HG02588 (cell line): ENCODE measurements at regions not wholly inside any gene's neighbourhood (a gene's known extent, or its start where the extent isn't known, plus 50 kb on each side); places are given as distances from the start of the nearest gene placed in this dataset.

ENCODE experiments used
- ATAC-seq: cut with Tn5 transposase; IDR thresholded peaks from one replicate; pipeline ENCODE4 v1.9.1; 2021; ENCODE audit warnings: mild to moderate bottlenecking, moderate library complexity; ENCODE audit not compliant: unreplicated experiment

GRCh38 chr9:73643379-73644013 lies 491.8 kb downstream of the ANXA1 start:
- ATAC-seq = no peak

GRCh38 chr9:73647560-73647959 lies 495.9 kb downstream of the ANXA1 start:
- ATAC-seq = no peak

GRCh38 chr9:73649552-73649951 lies 497.9 kb downstream of the ANXA1 start:
- no peak for ATAC-seq

- ATAC-seq = no peak
Observed at GRCh38 chr9:73655363-73655762, 503.7 kb downstream of the ANXA1 start.

GRCh38 chr9:73655831-73656230 lies 504.2 kb downstream of the ANXA1 start:
- no peak for ATAC-seq

GRCh38 chr9:73665253-73665652 lies 513.6 kb downstream of the ANXA1 start:
- ATAC-seq = no peak

GRCh38 chr9:73667749-73668148 lies 516.1 kb downstream of the ANXA1 start:
- no peak for ATAC-seq

GRCh38 chr9:73680831-73681230 lies 529.2 kb downstream of the ANXA1 start:
- no peak for ATAC-seq

GRCh38 chr9:73682789-73683188 lies 531.1 kb downstream of the ANXA1 start:
- ATAC-seq = no peak

- ATAC-seq = no peak
Observed at GRCh38 chr9:73683862-73684591, 532.4 kb downstream of the ANXA1 start.

GRCh38 chr9:73684601-73685000 lies 532.9 kb downstream of the ANXA1 start:
- no peak for ATAC-seq

GRCh38 chr9:73685786-73686185 lies 534.1 kb downstream of the ANXA1 start:
- ATAC-seq = no peak

GRCh38 chr9:73689051-73689870 lies 537.6 kb downstream of the ANXA1 start:
- ATAC-seq = no peak

- ATAC-seq = no peak
Observed at GRCh38 chr9:73701415-73702057, 549.9 kb downstream of the ANXA1 start.

- ATAC-seq = no peak
Observed at GRCh38 chr9:73714294-73714693, 562.6 kb downstream of the ANXA1 start.

- ATAC-seq = no peak
Observed at GRCh38 chr9:73715591-73715990, 563.9 kb downstream of the ANXA1 start.

GRCh38 chr9:73719660-73720059 lies 568.0 kb downstream of the ANXA1 start:
- no peak for ATAC-seq

- no peak for ATAC-seq
Observed at GRCh38 chr9:73720601-73721000, 568.9 kb downstream of the ANXA1 start.

GRCh38 chr9:73736270-73736669 lies 584.6 kb downstream of the ANXA1 start:
- ATAC-seq = no peak

GRCh38 chr9:73738741-73739530 lies 587.3 kb downstream of the ANXA1 start:
- ATAC-seq = no peak

GRCh38 chr9:73741316-73741715 lies 589.7 kb downstream of the ANXA1 start:
- ATAC-seq = no peak
